CD4-positive, alpha-beta T cell treated with Interferon alpha-2 for 1 hour (primary cell): ENCODE measurements at regions not wholly inside any gene's neighbourhood (a gene's known extent, or its start where the extent isn't known, plus 50 kb on each side); places are given as distances from the start of the nearest gene placed in this dataset.
A peak's percentile ranks its signal among the peaks of the same experiment; 100 is the strongest.

Source experiments
- DNase-seq, 2 donors: peaks; one replicate each; pipeline ENCODE4 v3.0.0-alpha.2; 2020 to 2022

GRCh38 chr4:175951794-175952193 lies 113.8 kb upstream of the WDR17 start:
- no peak for DNase-seq

DNA sequence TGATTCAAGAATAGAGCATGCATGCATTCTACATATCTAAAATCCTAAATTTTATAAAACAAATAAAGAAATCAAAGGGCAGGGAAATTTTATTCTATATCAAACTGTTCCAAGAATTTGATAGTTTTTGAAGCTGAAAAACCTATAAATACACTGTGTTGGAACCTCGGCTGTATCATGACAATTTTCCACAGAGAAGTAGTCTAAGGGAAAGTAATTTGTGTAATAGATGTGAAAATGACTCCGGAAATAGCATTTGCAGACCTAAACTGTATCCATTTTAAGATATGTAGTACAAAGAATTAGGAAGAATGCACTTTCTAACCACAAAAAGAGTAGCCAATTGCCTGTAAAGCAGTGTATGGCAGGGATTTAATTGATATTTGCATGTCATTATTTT lies 112.5 kb upstream of the WDR17 start:
- no peak for DNase-seq

- no peak for DNase-seq
Observed at GRCh38 chr4:175953960-175954521, 111.6 kb upstream of the WDR17 start.

DNA sequence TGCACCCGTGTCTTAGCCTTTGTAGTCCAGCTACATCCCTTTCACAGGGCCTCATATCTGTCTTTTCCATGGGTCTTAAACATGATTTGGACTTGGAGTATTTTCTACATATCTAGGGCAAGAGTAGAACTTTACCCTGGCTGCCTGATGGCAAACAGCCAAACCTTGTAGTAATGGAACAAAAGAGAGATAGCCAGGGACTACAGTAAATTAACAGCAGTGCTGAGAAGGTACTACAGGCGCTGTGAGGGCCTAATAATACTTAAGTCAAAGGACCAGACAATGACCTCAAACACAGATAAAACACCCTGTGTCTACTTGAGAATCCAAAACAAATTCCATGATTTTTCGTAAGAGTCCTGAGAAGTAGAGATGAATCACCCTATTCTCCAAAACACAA lies 111.0 kb upstream of the WDR17 start:
- DNase-seq: no peak

DNA sequence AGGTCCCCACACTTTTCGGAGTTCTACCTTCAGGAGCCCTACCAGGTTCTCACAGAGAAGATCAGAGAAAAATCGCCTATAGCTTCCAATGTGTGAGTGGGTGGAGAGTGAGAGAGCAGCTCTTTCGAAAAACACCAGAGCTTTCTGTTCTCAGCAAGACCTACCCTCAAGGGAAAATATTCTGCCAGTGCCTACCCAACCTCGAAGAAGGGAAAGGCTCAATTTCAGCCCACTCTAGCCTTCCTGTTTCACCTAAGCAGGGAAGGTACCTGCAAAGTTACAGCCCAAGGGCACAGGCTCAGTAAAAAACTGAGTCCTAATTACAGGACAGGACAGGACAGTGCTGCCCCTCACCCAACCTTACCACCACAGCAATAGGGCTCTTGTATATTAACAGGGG lies 104.0 kb upstream of the WDR17 start:
- DNase-seq: no peak

DNA sequence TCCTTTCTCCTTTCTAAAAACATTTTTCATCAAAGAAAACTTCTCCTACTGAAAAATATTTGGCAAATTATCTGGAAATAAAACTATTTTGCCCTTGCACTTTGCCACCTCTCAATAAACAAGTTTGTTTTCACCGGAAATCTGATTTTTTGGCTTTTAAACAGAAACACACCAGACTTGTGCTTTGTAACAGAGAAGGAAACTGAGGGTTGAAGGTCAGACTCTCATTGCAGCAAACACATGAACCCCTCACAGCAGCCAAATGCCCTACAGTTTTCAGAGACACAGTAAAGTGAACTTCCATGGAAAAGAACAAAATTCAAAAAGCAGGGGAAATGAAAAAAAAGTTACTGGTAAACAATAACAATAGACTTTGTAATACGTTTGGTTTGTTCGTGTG lies 95.6 kb upstream of the WDR17 start:
- DNase-seq: no peak

DNA sequence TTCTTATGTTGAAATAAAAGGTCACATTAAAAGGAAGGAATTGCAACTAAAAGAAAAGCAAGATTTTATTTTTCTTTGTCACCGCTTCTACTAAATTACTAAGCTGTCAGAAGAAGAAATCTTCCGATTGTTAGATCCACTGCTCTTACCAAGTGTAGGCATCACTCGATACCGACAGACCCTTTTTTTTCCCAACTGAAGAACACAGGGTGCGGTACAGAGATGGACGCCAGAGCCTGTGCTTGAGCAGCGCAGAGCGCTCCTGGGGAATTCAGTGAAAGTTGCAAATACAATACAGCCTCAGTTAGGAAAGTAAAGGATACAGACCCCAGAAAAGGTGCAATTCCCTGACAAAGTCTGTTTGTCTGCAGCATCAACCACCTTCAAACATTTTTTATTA lies 94.9 kb upstream of the WDR17 start:
- no peak for DNase-seq

DNA sequence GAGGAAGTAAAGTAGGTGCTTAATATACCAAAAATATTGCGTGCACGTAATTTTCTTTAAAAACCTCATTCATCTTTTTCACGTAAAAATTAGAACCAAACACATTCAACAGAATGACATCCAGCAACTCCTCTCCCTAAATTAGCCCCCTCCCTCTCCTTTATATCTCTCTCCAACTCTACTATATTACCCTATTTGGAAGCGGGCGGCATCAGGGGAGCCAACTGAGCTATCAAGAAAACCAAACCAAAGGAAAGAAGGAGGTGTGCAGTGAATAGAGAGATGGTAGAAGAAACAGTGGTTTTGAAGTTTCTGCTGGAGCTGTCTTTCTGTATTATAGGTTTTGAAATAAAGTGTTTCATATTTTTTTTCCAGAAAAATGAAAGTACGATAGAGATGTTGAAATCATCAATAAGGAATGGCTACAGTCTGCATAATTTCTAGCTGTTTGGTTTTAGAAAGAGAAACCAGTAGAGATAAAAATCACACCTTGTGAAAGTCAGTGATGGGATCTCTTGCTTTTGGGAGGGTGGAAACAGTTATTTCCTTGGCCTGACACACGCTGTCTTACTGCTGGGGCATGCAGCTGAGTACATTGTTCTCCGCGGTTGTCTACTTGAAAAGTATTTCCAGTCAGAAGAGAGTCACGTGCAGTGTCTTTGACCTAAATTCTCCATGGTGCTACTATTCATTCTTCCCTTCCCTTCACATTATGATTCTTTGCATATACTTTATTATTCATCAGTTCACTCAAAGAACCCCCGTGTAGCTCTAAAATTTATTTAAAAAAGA lies 94.1 kb upstream of the WDR17 start:
- DNase-seq: no peak

GRCh38 chr4:175973027-175973923 lies 92.4 kb upstream of the WDR17 start:
- no peak for DNase-seq

GRCh38 chr4:175983636-175984035 lies 82.0 kb upstream of the WDR17 start:
- no peak for DNase-seq

DNA sequence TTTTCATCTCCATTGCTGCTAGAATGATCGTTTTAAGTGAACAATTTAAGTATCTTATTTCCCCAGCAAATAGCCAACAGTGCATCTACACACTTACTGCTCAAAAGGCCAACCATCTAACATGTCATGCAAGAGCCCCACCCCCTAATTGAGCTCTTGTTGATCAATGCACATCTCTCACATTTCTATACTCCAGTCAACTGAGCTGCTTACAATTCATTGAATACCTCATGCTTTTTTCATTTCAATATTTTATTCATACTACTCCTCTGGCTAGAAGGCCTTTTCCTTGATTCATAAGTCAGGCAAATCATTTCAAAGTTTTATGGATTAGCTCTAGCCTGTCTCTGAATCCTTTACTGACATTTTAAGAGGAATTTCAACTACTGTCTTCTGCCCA lies 79.0 kb upstream of the WDR17 start:
- DNase-seq: no peak

DNA sequence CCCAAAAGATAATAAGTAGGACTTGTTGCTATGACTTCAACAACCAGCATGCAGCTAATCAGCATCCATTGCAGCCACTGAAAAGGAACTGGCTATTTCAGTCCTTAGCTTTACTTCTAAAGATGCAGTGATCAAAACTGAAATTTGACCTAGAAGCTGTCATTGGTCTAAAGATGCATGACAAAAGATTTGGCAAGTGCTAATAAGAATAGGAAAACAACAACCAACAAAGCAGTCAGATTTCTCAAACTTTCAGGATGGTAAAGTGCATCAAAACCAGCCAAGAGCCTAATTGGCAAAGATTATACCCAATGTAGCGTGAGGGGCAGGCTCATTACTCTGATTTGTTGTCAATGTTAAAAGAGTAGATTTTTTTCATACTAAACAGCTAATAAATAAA lies 77.1 kb upstream of the WDR17 start:
- DNase-seq: no peak

- no peak for DNase-seq
Observed at GRCh38 chr4:175996206-175996605, 69.4 kb upstream of the WDR17 start.

- DNase-seq: no peak
Observed at GRCh38 chr4:175997291-175997690, 68.3 kb upstream of the WDR17 start.

GRCh38 chr4:175998782-175999181 lies 66.9 kb upstream of the WDR17 start:
- DNase-seq: no peak

- no peak for DNase-seq
Observed at GRCh38 chr4:175999944-176000343, 65.7 kb upstream of the WDR17 start.

GRCh38 chr4:176001151-176002006 lies 64.3 kb upstream of the WDR17 start:
- no peak for DNase-seq

DNA sequence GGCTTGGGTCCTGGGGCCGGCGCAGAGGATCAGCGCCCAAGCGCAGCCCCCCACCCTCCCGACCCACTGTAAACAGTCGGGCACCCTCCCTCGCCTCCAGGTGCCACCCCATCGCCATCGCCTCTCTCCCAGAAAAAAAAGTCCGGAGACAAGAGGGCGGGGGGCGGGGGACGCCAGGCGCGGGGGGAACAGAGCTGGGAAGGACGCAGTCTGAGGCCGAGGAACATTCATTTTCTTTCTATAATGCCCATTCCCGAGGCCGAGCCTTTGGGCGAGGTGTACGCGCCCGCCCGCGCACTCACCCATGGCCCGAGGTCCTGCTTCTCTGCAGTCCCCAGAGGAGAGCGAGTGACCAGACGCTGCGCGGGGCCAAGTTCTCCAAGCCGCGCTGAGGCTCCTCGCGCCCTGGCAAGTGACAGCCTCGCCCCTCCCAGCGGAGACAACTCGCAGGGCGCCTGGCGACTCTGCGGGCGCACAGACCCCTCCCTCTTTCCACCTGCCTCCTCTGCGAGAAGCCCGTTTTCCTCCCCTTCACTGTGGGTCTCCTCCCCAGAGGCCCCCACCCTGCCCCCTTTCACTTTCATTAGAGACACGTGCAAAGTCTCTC lies 63.5 kb upstream of the WDR17 start:
- DNase-seq: peak in 1 of 2 donors; percentile 3

GRCh38 chr4:176005766-176006165 lies 59.9 kb upstream of the WDR17 start:
- no peak for DNase-seq

GRCh38 chr4:176009254-176009653 lies 56.4 kb upstream of the WDR17 start:
- DNase-seq: no peak

- no peak for DNase-seq
Observed at GRCh38 chr4:176011529-176011928, 54.1 kb upstream of the WDR17 start.

DNA sequence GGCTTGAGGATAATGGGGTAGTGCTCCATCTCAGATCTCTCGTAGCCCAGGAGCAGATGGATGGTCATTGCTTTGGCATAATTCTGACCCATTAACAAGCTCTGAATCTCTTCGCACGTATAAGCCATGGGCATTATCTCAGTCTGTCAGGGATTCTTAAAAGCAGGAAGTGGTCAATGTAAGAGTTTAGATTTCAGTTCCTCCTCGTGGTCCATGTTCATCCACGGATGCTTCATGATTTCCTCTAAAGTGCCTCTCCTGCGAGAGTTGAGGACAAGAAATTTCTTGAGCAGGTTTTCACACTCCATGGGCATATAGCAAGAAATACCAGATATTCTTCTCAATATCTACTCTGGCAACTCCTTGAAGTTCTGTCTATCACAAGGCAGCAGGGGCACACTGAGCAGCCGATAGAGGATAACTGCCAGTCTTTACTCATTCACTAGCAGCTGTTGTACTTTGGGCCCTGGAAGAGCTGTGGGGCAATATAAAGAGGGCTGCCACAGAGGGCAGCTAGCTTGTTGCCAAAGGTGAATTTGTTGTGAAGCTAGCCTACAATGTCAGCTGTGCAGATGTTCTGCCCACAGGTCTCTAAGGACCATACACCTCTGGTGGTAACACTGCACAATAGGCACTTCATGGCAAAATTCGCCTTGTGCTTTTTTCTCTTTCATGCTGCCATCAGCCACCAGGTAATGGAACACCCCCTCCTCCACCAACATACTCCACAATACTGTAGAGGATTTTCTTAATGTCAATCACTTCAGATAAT lies 52.0 kb upstream of the WDR17 start:
- no peak for DNase-seq
